Stimulated activated CD8-positive, alpha-beta memory T cell treated with anti-CD3 and anti-CD28 coated beads, Interleukin-4, amount 100 ng/mL, for 24 hours (primary cell): ENCODE measurements at regions not wholly inside any gene's neighbourhood (a gene's known extent, or its start where the extent isn't known, plus 50 kb on each side); places are given as distances from the start of the nearest gene placed in this dataset.

Experiments used
- DNase-seq: peaks from one replicate; pipeline ENCODE4 v3.0.0-alpha.2; 2020; ENCODE audit warnings: low read depth

- DNase-seq = no peak
Measured at GRCh38 chr20:52484438-52484837, 292.9 kb upstream of the ZFP64 start.

- DNase-seq = no peak
Measured at GRCh38 chr20:52483382-52483781, 291.8 kb upstream of the ZFP64 start.

- DNase-seq = no peak
Measured at GRCh38 chr20:52482044-52482443, 290.5 kb upstream of the ZFP64 start.

GRCh38 chr20:52481443-52481842 lies 289.9 kb upstream of the ZFP64 start:
- no peak for DNase-seq

GRCh38 chr20:52476074-52476750 lies 284.6 kb upstream of the ZFP64 start:
- no peak for DNase-seq

GRCh38 chr20:52473186-52473585 lies 281.6 kb upstream of the ZFP64 start:
- no peak for DNase-seq

GRCh38 chr20:52470561-52470960 lies 279.0 kb upstream of the ZFP64 start:
- DNase-seq = no peak

- DNase-seq = no peak
Measured at GRCh38 chr20:52469128-52469527, 277.5 kb upstream of the ZFP64 start.

- no peak for DNase-seq
Measured at GRCh38 chr20:52465991-52466390, 274.4 kb upstream of the ZFP64 start.

- DNase-seq = no peak
Measured at GRCh38 chr20:52461582-52461981, 270.0 kb upstream of the ZFP64 start.

GRCh38 chr20:52459150-52459549 lies 267.6 kb upstream of the ZFP64 start:
- DNase-seq = no peak

GRCh38 chr20:52457826-52458225 lies 266.2 kb upstream of the ZFP64 start:
- no peak for DNase-seq

GRCh38 chr20:52454660-52455059 lies 263.1 kb upstream of the ZFP64 start:
- no peak for DNase-seq

- no peak for DNase-seq
Measured at GRCh38 chr20:52448513-52449232, 257.1 kb upstream of the ZFP64 start.

GRCh38 chr20:52447225-52447551 lies 255.6 kb upstream of the ZFP64 start:
- no peak for DNase-seq

GRCh38 chr20:52446421-52447224 lies 255.0 kb upstream of the ZFP64 start:
- no peak for DNase-seq

GRCh38 chr20:52444455-52444854 lies 252.9 kb upstream of the ZFP64 start:
- no peak for DNase-seq

- DNase-seq = no peak
Measured at GRCh38 chr20:52443874-52444273, 252.3 kb upstream of the ZFP64 start.

- DNase-seq = no peak
Measured at GRCh38 chr20:52441710-52442109, 250.1 kb upstream of the ZFP64 start.

- DNase-seq = no peak
Measured at GRCh38 chr20:52439375-52439774, 247.8 kb upstream of the ZFP64 start.

- DNase-seq = no peak
Measured at GRCh38 chr20:52438326-52438963, 246.9 kb upstream of the ZFP64 start.

- no peak for DNase-seq
Measured at GRCh38 chr20:52434453-52434852, 242.9 kb upstream of the ZFP64 start.

GRCh38 chr20:52434041-52434425 lies 242.5 kb upstream of the ZFP64 start:
- no peak for DNase-seq
